ENCODE measurements at regions not wholly inside any gene's neighbourhood (a gene's known extent, or its start where the extent isn't known, plus 50 kb on each side); places are given as distances from the start of the nearest gene placed in this dataset.
"Not testable (repeated sequence)": the region's sequence is repeated elsewhere in the genome, so short reads cannot be mapped to it uniquely, and the experiment has no call there.

DNA sequence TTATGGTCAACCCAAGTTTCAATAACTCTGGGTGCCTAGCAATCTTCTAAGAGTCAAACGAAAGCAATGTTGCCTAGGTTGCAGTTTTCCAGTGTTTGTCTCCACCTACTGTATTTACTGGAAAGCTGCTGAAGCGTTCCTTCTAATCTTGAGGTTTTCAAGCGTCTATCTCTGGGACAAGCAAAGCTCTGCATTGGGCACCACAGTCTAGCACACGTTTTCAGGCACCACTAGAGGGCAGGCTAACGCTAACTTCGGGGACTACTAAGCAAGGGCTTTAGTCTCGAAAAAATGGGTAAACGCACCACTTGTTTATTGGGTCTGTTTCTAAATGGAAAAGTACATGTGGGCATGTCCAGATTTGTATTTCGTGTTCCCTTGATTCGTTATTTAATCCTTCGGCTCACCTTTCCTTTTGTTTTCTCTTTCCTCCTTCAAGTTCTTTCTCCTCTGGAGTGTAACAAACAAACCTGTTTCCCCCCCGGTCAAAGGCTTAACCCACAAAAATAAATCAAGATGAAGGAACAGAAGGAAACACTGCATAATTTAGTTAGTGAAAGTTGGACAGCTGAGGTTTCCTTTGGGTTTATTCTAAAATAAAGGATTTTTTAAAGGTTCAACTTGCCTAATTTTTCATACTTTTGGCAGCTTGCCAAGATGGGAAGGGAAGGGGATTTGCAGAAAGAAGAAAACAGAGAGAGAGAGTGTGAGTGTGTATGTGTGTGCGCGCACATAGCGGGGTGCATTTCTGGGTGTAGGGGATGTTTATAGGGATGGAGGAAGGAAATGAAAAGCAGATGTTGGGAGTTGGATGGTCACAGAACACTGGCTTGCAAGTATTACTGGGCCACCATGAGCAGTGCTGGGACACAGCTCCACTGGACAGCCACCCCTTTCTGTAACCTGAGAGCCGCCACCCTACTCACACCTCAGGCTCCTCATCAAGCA, 348.3 kb downstream of the GOLGA6L6 start:
- CTCF ChIA-PET; H3K27me3 ChIP-seq (replicated peaks; ENCODE audit: control insufficient read depth, insufficient read depth, low read length); POLR2A ChIA-PET; H3K36me3 Mint-ChIP-seq (ENCODE audit: insufficient read depth, unreplicated experiment); H3K4me1 Mint-ChIP-seq (ENCODE audit: low read depth, unreplicated experiment); intact Hi-C loops (cut with micrococcal nuclease; ENCODE audit: unreplicated experiment); H3K9me3 Mint-ChIP-seq (ENCODE audit: unreplicated experiment); H3K36me3 ChIP-seq (ENCODE audit: control insufficient read depth, insufficient read depth, low read length); H3K27me3 Mint-ChIP-seq (ENCODE audit: insufficient read depth, unreplicated experiment); H3K4me3 Mint-ChIP-seq (ENCODE audit: unreplicated experiment); H3K4me3 ChIP-seq (ENCODE audit: low read depth, low read length); H3K4me1 ChIP-seq; H3K27ac Mint-ChIP-seq (ENCODE audit: unreplicated experiment); BruUV-seq (replicated peaks): not testable (repeated sequence)
- DNase-seq: peak; percentile 88 to 90
- TF ChIP-seq, protein P1, sequence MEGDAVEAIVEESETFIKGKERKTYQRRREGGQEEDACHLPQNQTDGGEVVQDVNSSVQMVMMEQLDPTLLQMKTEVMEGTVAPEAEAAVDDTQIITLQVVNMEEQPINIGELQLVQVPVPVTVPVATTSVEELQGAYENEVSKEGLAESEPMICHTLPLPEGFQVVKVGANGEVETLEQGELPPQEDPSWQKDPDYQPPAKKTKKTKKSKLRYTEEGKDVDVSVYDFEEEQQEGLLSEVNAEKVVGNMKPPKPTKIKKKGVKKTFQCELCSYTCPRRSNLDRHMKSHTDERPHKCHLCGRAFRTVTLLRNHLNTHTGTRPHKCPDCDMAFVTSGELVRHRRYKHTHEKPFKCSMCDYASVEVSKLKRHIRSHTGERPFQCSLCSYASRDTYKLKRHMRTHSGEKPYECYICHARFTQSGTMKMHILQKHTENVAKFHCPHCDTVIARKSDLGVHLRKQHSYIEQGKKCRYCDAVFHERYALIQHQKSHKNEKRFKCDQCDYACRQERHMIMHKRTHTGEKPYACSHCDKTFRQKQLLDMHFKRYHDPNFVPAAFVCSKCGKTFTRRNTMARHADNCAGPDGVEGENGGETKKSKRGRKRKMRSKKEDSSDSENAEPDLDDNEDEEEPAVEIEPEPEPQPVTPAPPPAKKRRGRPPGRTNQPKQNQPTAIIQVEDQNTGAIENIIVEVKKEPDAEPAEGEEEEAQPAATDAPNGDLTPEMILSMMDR (IDR thresholded peaks at IDR 0.05; ENCODE audit: insufficient read depth in 1 of 2, low read depth in 1 of 2, low read length in 1 of 2, severe bottlenecking in 1 of 2, unreplicated experiment in 1 of 2): peak; percentile 59 to 89
- H3K9me3 ChIP-seq: peaks cover 18% of the 10 kb centered on the region; the same call in 1 of the 2 replicates

DNA sequence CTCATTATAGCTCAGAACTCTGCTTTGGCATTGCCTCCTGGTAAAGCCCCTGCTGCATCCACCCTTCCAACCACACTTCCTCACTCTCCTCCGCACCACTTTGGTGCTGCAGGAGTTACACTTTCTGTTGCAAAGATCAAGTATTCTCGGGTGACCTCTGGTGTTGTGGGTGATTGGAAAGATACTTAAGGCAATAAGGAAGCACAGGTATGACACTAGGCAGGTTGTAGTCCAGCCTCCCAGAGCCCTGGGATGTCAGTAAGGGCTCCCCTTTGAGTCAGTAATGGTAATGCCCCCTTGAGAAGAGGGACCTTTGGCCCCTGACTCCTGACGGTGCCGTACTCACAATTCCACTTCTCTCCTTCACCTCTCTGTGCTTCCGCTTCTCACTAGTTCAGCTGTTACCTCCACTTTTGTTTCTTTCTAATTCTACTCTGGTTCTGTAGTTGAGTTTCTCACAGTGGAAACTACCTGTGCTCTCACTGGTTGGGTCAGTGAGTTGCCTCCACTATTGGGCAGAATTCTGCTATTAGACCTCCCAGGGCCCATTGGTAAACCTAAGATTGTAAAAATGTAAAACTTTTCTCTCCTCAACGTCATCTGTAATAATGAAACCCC, 350.0 kb downstream of the GOLGA6L6 start:
- H3K9me3 ChIP-seq; H3K4me1 Mint-ChIP-seq (ENCODE audit: low read depth, unreplicated experiment); H3K36me3 Mint-ChIP-seq (ENCODE audit: insufficient read depth, unreplicated experiment); DNase-seq; H3K4me1 ChIP-seq; POLR2A ChIA-PET; H3K4me3 ChIP-seq (ENCODE audit: low read depth, low read length); H3K27me3 ChIP-seq (replicated peaks; ENCODE audit: control insufficient read depth, insufficient read depth, low read length); H3K4me3 Mint-ChIP-seq (ENCODE audit: unreplicated experiment); H3K36me3 ChIP-seq (ENCODE audit: control insufficient read depth, insufficient read depth, low read length); BruUV-seq (replicated peaks); intact Hi-C loops (cut with micrococcal nuclease; ENCODE audit: unreplicated experiment); H3K27ac Mint-ChIP-seq (ENCODE audit: unreplicated experiment); CTCF ChIA-PET; H3K9me3 Mint-ChIP-seq (ENCODE audit: unreplicated experiment); H3K27me3 Mint-ChIP-seq (ENCODE audit: insufficient read depth, unreplicated experiment): not testable (repeated sequence)

DNA sequence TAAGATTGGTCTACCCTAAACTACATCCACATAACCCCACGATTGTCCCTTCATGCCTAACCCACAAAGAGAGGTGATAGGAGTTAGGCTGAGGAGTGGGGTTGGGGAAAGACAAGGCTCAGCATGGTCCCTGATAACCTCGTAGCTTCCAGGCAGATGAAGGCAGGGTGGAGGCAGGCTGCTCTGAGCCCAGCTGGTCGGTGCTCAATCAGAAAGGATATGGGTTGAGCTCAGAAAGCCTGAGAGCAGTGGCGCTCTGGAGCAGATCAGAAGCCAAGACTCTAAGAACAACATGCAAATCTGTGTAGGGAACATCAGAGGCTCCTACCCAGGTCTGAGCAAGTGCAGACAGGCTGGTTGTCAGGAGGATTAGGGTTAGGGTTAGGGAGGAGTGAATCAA, 353.0 kb downstream of the GOLGA6L6 start:
- H3K4me1 ChIP-seq; H3K27me3 ChIP-seq (replicated peaks; ENCODE audit: control insufficient read depth, insufficient read depth, low read length); H3K4me1 Mint-ChIP-seq (ENCODE audit: low read depth, unreplicated experiment); H3K4me3 Mint-ChIP-seq (ENCODE audit: unreplicated experiment); H3K4me3 ChIP-seq (ENCODE audit: low read depth, low read length); POLR2A ChIA-PET; CTCF ChIA-PET; H3K36me3 ChIP-seq (ENCODE audit: control insufficient read depth, insufficient read depth, low read length); H3K27ac Mint-ChIP-seq (ENCODE audit: unreplicated experiment); H3K36me3 Mint-ChIP-seq (ENCODE audit: insufficient read depth, unreplicated experiment); DNase-seq; H3K9me3 Mint-ChIP-seq (ENCODE audit: unreplicated experiment); BruUV-seq (replicated peaks); intact Hi-C loops (cut with micrococcal nuclease; ENCODE audit: unreplicated experiment); H3K9me3 ChIP-seq; H3K27me3 Mint-ChIP-seq (ENCODE audit: insufficient read depth, unreplicated experiment): not testable (repeated sequence)

DNA sequence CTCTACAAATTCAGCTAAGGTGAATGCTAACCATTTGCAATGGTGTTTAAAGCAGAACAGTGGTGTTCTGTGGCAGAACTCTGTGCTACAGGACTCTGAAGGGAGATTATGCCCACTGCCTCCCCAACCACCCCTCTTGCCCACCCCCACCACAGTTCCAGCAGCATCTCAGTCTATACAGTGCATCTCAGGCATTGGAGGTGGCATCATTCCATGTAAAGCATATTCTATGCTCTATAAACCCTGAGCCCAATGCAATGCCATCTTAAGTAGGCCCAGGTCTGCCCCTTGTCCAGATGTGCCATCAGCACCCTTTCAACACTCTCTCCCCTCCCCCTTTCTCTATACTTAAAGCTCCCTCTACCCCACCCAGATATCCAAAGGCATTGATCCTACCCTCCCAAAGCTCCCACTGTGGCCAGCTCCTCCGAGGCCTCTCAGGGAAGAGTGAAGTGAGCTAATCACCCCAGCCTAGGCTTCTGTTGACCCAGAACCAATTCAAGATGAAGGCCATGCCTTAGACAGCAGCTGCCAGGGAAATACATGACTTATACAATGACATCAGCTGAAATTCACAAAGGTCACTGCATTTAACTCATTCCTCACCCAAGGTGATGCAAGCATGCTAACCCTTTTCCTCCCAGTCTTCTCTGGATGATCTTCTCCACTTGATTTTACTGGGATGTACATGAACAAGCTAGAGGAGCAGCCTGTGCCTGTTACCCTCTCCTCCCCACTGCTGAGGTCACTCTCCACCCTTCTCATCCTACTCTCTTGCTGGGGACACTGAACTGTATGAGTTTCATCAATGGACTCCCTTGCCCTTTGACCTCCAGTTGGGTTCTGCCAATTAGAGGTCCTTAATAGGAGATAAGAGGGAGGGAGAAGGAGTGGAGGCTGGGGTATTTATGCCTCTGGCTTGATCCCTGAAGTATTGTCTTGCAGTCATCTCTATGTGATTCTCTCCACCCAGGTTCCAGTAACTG, 353.9 kb downstream of the GOLGA6L6 start:
- H3K36me3 Mint-ChIP-seq (ENCODE audit: insufficient read depth, unreplicated experiment); DNase-seq; intact Hi-C loops (cut with micrococcal nuclease; ENCODE audit: unreplicated experiment); POLR2A ChIA-PET; H3K27ac Mint-ChIP-seq (ENCODE audit: unreplicated experiment); CTCF ChIA-PET; BruUV-seq (replicated peaks); H3K36me3 ChIP-seq (ENCODE audit: control insufficient read depth, insufficient read depth, low read length); H3K9me3 ChIP-seq; H3K27me3 Mint-ChIP-seq (ENCODE audit: insufficient read depth, unreplicated experiment); H3K4me1 ChIP-seq; H3K9me3 Mint-ChIP-seq (ENCODE audit: unreplicated experiment); H3K4me3 Mint-ChIP-seq (ENCODE audit: unreplicated experiment); H3K27me3 ChIP-seq (replicated peaks; ENCODE audit: control insufficient read depth, insufficient read depth, low read length); H3K4me3 ChIP-seq (ENCODE audit: low read depth, low read length); H3K4me1 Mint-ChIP-seq (ENCODE audit: low read depth, unreplicated experiment): not testable (repeated sequence)

DNA sequence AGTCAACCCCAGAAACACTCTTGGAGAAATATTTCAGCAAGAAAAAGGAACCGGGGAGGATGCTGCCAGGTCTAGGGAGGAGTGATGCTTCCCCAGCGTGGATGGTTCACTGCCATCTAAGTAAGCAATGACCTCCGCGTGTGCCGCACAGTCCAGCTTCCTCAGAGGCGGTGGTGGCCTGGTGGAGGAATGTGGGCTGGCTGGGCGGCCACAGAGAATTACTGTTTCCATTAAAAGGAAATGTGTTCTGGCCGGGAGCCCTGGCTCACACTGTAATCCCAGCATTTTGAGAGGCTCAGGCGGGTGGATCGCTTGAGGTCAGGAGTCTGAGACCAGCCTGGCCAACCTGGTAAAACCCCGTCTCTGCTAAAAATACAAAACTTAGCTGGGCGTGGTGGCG, 356.7 kb downstream of the GOLGA6L6 start:
- POLR2A ChIA-PET; BruUV-seq (replicated peaks); intact Hi-C loops (cut with micrococcal nuclease; ENCODE audit: unreplicated experiment); H3K36me3 Mint-ChIP-seq (ENCODE audit: insufficient read depth, unreplicated experiment); H3K4me3 ChIP-seq (ENCODE audit: low read depth, low read length); H3K27ac Mint-ChIP-seq (ENCODE audit: unreplicated experiment); H3K4me1 Mint-ChIP-seq (ENCODE audit: low read depth, unreplicated experiment); H3K4me1 ChIP-seq; H3K27me3 ChIP-seq (replicated peaks; ENCODE audit: control insufficient read depth, insufficient read depth, low read length); H3K4me3 Mint-ChIP-seq (ENCODE audit: unreplicated experiment); H3K9me3 ChIP-seq; DNase-seq; H3K36me3 ChIP-seq (ENCODE audit: control insufficient read depth, insufficient read depth, low read length); H3K9me3 Mint-ChIP-seq (ENCODE audit: unreplicated experiment); H3K27me3 Mint-ChIP-seq (ENCODE audit: insufficient read depth, unreplicated experiment); CTCF ChIA-PET: not testable (repeated sequence)

DNA sequence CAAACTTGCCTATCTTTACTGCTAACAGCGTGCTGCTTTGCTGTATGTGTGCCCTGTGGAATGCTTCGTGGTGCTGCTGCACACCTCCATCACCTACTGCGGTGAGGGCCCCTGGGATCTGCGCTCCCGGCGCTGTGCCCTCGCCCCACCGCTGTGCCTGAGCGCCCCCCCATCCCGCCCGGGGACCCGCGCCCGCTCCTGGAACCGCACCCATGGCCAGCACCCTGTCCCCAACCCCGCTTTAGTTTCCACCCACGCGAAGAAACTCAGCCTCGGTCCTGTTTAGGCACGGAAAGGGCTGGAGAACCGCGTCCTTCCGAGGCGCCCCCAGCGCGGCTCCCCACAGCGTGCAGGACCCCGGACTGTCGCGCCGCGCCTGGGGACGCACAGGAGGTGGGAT, 373.4 kb downstream of the GOLGA6L6 start:
- H3K27me3 ChIP-seq (replicated peaks; ENCODE audit: control insufficient read depth, insufficient read depth, low read length): not testable (repeated sequence)

More for the DNA sequence above, 373.4 kb downstream of the GOLGA6L6 start:
- BruUV-seq (replicated peaks); H3K4me3 Mint-ChIP-seq (ENCODE audit: unreplicated experiment); DNase-seq; H3K4me1 Mint-ChIP-seq (ENCODE audit: low read depth, unreplicated experiment); H3K36me3 Mint-ChIP-seq (ENCODE audit: insufficient read depth, unreplicated experiment); H3K4me3 ChIP-seq (ENCODE audit: low read depth, low read length); H3K27me3 Mint-ChIP-seq (ENCODE audit: insufficient read depth, unreplicated experiment); H3K36me3 ChIP-seq (ENCODE audit: control insufficient read depth, insufficient read depth, low read length); intact Hi-C loops (cut with micrococcal nuclease; ENCODE audit: unreplicated experiment); H3K4me1 ChIP-seq; H3K9me3 ChIP-seq; CTCF ChIA-PET; POLR2A ChIA-PET; H3K27ac Mint-ChIP-seq (ENCODE audit: unreplicated experiment); H3K9me3 Mint-ChIP-seq (ENCODE audit: unreplicated experiment): not testable (repeated sequence)
